C4-2B (cell line): ENCODE measurements at regions not wholly inside any gene's neighbourhood (a gene's known extent, or its start where the extent isn't known, plus 50 kb on each side); places are given as distances from the start of the nearest gene placed in this dataset.

Experiments used
- ZFX ChIP-seq: fragments of 450-650 bp; IDR thresholded peaks from 2 replicates; pipeline ENCODE4 v1.6.1; 2017
- TF ChIP-seq, protein P1 (sequence below): fragments of 450-650 bp; conservative IDR thresholded peaks from 2 replicates; pipeline ENCODE4 v1.5.1; 2017; ENCODE audit warnings: mild to moderate bottlenecking

DNA sequence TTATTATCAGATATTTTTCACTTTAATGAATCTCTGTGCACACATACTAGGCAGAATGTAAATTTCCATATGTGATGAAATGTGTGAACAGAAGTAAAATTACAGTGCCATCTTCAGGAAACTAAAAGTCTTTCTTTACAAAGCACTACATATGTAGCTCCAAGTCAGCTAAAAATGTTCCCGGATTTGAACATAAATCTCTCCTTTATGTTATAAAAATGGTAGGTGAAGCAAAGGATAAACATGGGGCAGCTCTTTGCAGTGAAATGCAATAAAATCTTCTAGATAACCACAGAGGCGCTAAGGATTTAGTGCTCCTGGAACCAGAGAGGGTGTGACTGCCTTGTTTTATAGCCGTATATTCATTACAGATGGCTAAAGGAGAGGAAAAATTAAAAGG is 104.9 kb upstream of the C7orf33 start:
- TF ChIP-seq ZFX = no peak
- TF ChIP-seq, protein P1, sequence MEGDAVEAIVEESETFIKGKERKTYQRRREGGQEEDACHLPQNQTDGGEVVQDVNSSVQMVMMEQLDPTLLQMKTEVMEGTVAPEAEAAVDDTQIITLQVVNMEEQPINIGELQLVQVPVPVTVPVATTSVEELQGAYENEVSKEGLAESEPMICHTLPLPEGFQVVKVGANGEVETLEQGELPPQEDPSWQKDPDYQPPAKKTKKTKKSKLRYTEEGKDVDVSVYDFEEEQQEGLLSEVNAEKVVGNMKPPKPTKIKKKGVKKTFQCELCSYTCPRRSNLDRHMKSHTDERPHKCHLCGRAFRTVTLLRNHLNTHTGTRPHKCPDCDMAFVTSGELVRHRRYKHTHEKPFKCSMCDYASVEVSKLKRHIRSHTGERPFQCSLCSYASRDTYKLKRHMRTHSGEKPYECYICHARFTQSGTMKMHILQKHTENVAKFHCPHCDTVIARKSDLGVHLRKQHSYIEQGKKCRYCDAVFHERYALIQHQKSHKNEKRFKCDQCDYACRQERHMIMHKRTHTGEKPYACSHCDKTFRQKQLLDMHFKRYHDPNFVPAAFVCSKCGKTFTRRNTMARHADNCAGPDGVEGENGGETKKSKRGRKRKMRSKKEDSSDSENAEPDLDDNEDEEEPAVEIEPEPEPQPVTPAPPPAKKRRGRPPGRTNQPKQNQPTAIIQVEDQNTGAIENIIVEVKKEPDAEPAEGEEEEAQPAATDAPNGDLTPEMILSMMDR = peak; percentile 62
